ENCODE measurements at regions not wholly inside any gene's neighbourhood (a gene's known extent, or its start where the extent isn't known, plus 50 kb on each side); places are given as distances from the start of the nearest gene placed in this dataset.
"Not testable (repeated sequence)": the region's sequence is repeated elsewhere in the genome, so short reads cannot be mapped to it uniquely, and the experiment has no call there.

- peak in 1 of 3 experiments; percentile 43 for DNase-seq
These were observed 615.1 kb downstream of the CDH8 start for GRCh38 chr16:61421111-61421510.

- peak in 1 of 3 experiments; percentile 29 for DNase-seq
These were observed 616.4 kb downstream of the CDH8 start for GRCh38 chr16:61419791-61420190.

GRCh38 chr16:61418802-61419201 lies 617.4 kb downstream of the CDH8 start:
- not testable (repeated sequence) for DNase-seq

- DNase-seq, result no peak
These were observed 621.1 kb downstream of the CDH8 start for GRCh38 chr16:61415126-61415525.

GRCh38 chr16:61413021-61413420 lies 623.2 kb downstream of the CDH8 start:
- DNase-seq, result no peak

GRCh38 chr16:61412562-61412961 lies 623.7 kb downstream of the CDH8 start:
- DNase-seq, result no peak

GRCh38 chr16:61409604-61410003 lies 626.6 kb downstream of the CDH8 start:
- no peak for DNase-seq

GRCh38 chr16:61403386-61403785 lies 632.9 kb downstream of the CDH8 start:
- DNase-seq, result no peak

GRCh38 chr16:61391896-61392295 lies 644.3 kb downstream of the CDH8 start:
- no peak for DNase-seq

GRCh38 chr16:61390965-61391637 lies 645.1 kb downstream of the CDH8 start:
- no peak for DNase-seq

GRCh38 chr16:61385392-61386071 lies 650.7 kb downstream of the CDH8 start:
- DNase-seq, result no peak

- peak in 2 of 3 experiments; percentile 3 to 11 for DNase-seq
These were observed 653.8 kb downstream of the CDH8 start for GRCh38 chr16:61382435-61382834.

- peak in 1 of 3 experiments; percentile 31 for DNase-seq
These were observed 656.9 kb downstream of the CDH8 start for GRCh38 chr16:61379311-61379710.

GRCh38 chr16:61374071-61374470 lies 662.2 kb downstream of the CDH8 start:
- DNase-seq, result no peak

GRCh38 chr16:61371881-61372280 lies 664.4 kb downstream of the CDH8 start:
- no peak for DNase-seq

- no peak for DNase-seq
These were observed 664.9 kb downstream of the CDH8 start for GRCh38 chr16:61371388-61371787.

- DNase-seq, result no peak
These were observed 665.7 kb downstream of the CDH8 start for GRCh38 chr16:61370564-61370963.

GRCh38 chr16:61366006-61366405 lies 670.2 kb downstream of the CDH8 start:
- peak in 1 of 3 experiments; percentile 33 for DNase-seq

- no peak for DNase-seq
These were observed 671.2 kb downstream of the CDH8 start for GRCh38 chr16:61364990-61365389.

GRCh38 chr16:61362585-61362984 lies 673.7 kb downstream of the CDH8 start:
- peak in 2 of 3 experiments; percentile 29 to 80 for DNase-seq

- DNase-seq, result no peak
These were observed 691.4 kb downstream of the CDH8 start for GRCh38 chr16:61344791-61345190.

GRCh38 chr16:61332461-61332860 lies 703.8 kb downstream of the CDH8 start:
- DNase-seq, result no peak

GRCh38 chr16:61324044-61324443 lies 712.2 kb downstream of the CDH8 start:
- peak in 2 of 3 experiments; percentile 83 to 97 for DNase-seq

- peak in 1 of 3 experiments; percentile 86 for DNase-seq
These were observed 712.8 kb downstream of the CDH8 start for GRCh38 chr16:61323456-61323855.

- DNase-seq, result no peak
These were observed 715.4 kb downstream of the CDH8 start for GRCh38 chr16:61320791-61321190.
